Lower leg skin (tissue), 4 donors: ENCODE measurements at regions not wholly inside any gene's neighbourhood (a gene's known extent, or its start where the extent isn't known, plus 50 kb on each side); places are given as distances from the start of the nearest gene placed in this dataset.

Experiments
- DNase-seq, 2 donors: peaks; one replicate each; pipeline ENCODE4 v3.0.0-alpha.2; 2019; ENCODE audit warnings: low spot score in 2 of 2
- H3K4me3 ChIP-seq: fragments of 200-600 bp; sonication (generic); 2 replicates; pipeline ENCODE4 v1.5.1; 2017; ENCODE audit warnings: mild to moderate bottlenecking, low read depth; ENCODE audit not compliant: poor library complexity, severe bottlenecking
- CTCF ChIP-seq, 3 donors: fragments of 450-650 bp; IDR thresholded peaks; one replicate each; pipeline ENCODE4 v1.5.1; 2016; ENCODE audit warnings: antibody characterized with exemption in 3 of 3, mild to moderate bottlenecking in 3 of 3, moderate library complexity in 2 of 3
- POLR2A ChIP-seq, 2 donors: fragments of 450-650 bp; IDR thresholded peaks; one replicate each; pipeline ENCODE4 v1.6.1; 2016 to 2017; ENCODE audit warnings: antibody characterized with exemption in 2 of 2, mild to moderate bottlenecking in 1 of 2, moderate library complexity in 1 of 2
- WGBS, 2 donors: methylation state at CpG; one replicate each; pipeline ENCODE4 v1.1.5; 2018; 5-methylcytosine and 5-hydroxymethylcytosine counted together
- intact Hi-C: fragments of 100-400 bp; cut with DNase I; formaldehyde crosslinking; loops from one replicate; pipeline ENCODE4 v1.15.0; 2023; ENCODE audit warnings: low total_unique reads

- intact Hi-C loops = no loop called here
Observed at GRCh38 chr3:94331831-94332230, 269.0 kb downstream of the NSUN3 start.

GRCh38 chr3:94336046-94336753 lies 273.3 kb downstream of the NSUN3 start:
- no peak overlapping the region for H3K4me3 ChIP-seq
- intact Hi-C loops = no loop called here
- TF ChIP-seq CTCF (IDR thresholded peaks at IDR 0.05) (no peak), POLR2A (IDR thresholded peaks at IDR 0.05) (no peak)
- WGBS, 2 donors = 47 to 51% methylated on average over 4 of the region's 4 CpGs
- no peak for DNase-seq

More at GRCh38 chr3:94331831-94332230, 269.0 kb downstream of the NSUN3 start:
- no peak for DNase-seq
- H3K4me3 ChIP-seq = no peak overlapping the region
- WGBS, 2 donors = 88 to 93% methylated on average over 1 of the region's 1 CpG
- no peak for TF ChIP-seq POLR2A (IDR thresholded peaks at IDR 0.05)
- no peak for TF ChIP-seq CTCF (IDR thresholded peaks at IDR 0.05)

- DNase-seq = no peak
- intact Hi-C loops = no loop called here
- no peak for TF ChIP-seq POLR2A (IDR thresholded peaks at IDR 0.05)
- 94 to 95% methylated on average over 13 of the region's 13 CpGs for WGBS, 2 donors
- H3K4me3 ChIP-seq = no peak overlapping the region
Observed at GRCh38 chr3:94345101-94345500, 282.2 kb downstream of the NSUN3 start.

- no peak overlapping the region for H3K4me3 ChIP-seq
- intact Hi-C loops = no loop called here
- no peak for DNase-seq
- TF ChIP-seq POLR2A (IDR thresholded peaks at IDR 0.05) = no peak
- WGBS, 2 donors = 63 to 66% methylated on average over 4 of the region's 4 CpGs
Observed at GRCh38 chr3:94349310-94349878, 286.5 kb downstream of the NSUN3 start.

- intact Hi-C loops = no loop called here
- WGBS, 2 donors = 85 to 93% methylated on average over 1 of the region's 1 CpG
- DNase-seq = no peak
- no peak overlapping the region for H3K4me3 ChIP-seq
- no peak for TF ChIP-seq CTCF (IDR thresholded peaks at IDR 0.05)
- TF ChIP-seq POLR2A (IDR thresholded peaks at IDR 0.05) = no peak
Observed at GRCh38 chr3:94356581-94356980, 293.7 kb downstream of the NSUN3 start.

- no peak overlapping the region for H3K4me3 ChIP-seq
- DNase-seq = no peak
- TF ChIP-seq POLR2A (IDR thresholded peaks at IDR 0.05) (no peak), CTCF (IDR thresholded peaks at IDR 0.05) (no peak)
- 53 to 65% methylated on average over 2 of the region's 2 CpGs for WGBS, 2 donors
- intact Hi-C loops = no loop called here
Observed at GRCh38 chr3:94359996-94360395, 297.1 kb downstream of the NSUN3 start.

GRCh38 chr3:94360987-94361386 lies 298.1 kb downstream of the NSUN3 start:
- TF ChIP-seq CTCF (IDR thresholded peaks at IDR 0.05) = no peak
- TF ChIP-seq POLR2A (IDR thresholded peaks at IDR 0.05) = no peak
- peak; percentile 48 to 91 for DNase-seq
- intact Hi-C loops = no loop called here
- H3K4me3 ChIP-seq = no peak overlapping the region
